T-helper 2 cell treated with Interferon-gamma antibody and Interleukin-4, amounts not matched to agents 100 ng/mL and 5 ng/mL, for 36 hours (primary cell): ENCODE measurements at regions not wholly inside any gene's neighbourhood (a gene's known extent, or its start where the extent isn't known, plus 50 kb on each side); places are given as distances from the start of the nearest gene placed in this dataset.
"Not testable (repeated sequence)": the region's sequence is repeated elsewhere in the genome, so short reads cannot be mapped to it uniquely, and the experiment has no call there.

ENCODE experiments used
- intact Hi-C: fragments of 100-400 bp; cut with micrococcal nuclease; formaldehyde crosslinking; loops from one replicate; pipeline ENCODE4 v1.15.1; 2023

DNA sequence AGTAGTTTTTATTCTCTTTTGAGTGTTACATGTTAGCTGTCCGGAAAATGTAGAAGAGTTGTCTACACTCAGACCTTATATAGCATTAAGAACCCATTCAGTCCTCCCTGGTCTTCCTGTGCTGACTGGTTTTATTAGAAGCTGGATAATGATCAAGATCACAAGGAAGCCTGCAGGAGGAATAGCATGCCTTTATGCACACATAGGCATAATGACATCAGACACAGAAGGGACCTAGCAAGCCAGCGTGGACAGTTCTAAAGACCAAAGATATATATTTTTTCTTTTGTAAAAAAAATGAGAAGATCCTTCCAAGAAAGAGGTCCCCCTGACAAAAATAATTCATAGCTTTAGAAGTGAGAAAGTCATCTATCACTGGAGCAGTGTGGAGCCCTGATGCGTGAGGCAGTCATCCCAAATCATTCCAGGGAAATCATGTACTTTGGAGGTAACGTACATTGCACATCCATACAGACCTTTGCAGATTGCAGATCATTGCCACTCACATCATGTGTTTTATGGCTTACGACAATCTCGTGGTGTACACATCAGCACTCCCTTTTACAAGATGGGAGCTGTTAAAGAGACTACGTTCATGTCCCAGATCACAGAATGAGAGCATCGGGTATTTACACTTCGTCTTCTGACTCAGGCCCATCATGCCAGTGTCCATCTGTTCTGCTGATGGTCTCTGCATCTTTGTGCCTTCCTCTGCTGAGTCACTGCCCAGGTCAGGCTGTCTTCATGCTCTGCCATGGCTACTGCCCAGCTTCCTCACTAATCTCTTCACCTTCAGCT lies 334.0 kb downstream of the SOCS6 start:
- intact Hi-C loops: no loop called here

DNA sequence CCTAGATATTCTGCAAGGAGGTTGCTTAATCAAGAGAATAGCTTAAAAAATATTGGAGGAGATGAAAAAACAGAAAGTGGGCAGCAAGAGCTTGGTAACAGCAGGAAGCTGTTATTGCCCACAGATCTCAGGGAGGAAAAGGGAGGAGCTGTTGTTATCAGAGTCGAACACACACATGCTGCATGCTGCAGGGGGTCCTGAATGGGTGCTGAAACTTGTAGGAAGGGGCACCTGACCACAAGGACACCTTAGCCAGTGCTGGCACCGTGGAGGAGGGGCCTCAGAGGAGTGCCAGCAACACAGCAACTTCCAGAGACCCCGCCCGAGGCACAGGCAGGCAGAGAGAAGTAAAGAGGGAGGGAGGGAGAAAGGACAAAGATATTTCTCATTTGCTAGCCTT lies 332.9 kb downstream of the SOCS6 start:
- intact Hi-C loops: no loop called here

DNA sequence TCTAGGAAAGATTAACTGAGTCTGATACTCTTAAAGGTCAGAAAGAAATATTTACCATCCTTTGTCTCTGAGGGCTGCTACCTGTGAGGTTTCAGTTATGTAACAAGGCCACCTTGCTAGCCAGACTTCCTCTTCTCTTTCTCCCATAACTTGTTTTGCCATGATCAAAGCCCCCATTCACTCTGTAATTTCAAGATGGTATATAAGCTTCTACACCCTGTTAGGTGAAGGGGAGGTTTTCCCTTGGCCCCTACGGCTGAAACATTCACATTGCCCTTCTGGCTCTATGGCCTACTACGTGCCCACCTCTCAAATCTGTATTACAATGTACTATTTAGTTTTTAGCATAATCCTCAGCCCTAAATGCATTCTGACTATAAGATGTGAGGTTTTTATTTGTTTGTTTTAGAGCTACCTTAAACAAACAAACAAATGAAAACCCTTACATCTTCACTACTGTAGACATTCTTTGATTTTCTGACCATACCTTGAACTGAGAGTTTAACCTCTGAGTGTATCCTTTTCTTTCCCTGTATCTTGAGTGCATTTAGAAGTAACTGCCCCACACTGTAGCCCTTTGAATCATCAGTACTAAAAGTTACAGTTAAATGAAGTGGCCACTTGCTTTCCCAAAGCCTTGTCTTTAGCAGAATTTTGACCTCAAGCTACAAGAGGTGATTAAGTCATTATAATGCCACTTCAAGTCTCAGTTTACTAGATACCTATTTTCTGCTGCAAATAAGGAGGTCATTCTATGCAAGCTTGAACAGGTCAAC lies 332.2 kb downstream of the SOCS6 start:
- intact Hi-C loops: no loop called here

DNA sequence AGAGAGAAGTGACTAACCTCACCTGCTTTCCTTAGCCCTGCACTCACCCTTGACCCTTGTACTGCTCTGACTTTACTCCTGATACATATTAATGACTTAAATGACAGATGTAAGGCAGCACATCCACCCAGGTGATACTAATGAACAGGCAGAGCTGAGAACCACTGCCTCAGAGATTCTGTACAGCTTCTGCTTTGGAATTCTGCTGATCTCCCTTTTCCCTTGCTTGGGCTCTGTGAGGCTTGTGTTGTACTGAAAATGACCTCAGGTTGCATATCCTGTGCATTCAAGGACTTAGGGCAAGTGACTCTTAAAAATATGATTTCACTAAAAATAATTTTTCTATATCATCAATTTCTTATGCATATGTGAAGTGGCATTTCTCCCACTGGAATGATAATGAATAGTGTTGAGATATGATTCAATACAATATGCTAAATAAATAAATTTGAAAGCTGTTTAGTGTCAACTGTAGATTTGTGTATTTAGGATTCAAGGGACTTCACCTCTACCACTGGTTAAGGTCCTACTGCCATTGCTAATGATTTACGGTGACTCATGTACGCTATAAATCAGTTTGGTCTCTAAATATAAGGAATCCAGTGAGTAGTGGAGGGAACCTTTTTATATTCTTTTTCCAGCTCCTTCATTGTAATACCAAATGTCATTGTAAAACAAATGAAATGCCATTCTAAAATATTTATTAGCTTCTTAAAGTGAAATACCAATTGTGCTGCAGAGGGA lies 328.3 kb downstream of the SOCS6 start:
- intact Hi-C loops: no loop called here

DNA sequence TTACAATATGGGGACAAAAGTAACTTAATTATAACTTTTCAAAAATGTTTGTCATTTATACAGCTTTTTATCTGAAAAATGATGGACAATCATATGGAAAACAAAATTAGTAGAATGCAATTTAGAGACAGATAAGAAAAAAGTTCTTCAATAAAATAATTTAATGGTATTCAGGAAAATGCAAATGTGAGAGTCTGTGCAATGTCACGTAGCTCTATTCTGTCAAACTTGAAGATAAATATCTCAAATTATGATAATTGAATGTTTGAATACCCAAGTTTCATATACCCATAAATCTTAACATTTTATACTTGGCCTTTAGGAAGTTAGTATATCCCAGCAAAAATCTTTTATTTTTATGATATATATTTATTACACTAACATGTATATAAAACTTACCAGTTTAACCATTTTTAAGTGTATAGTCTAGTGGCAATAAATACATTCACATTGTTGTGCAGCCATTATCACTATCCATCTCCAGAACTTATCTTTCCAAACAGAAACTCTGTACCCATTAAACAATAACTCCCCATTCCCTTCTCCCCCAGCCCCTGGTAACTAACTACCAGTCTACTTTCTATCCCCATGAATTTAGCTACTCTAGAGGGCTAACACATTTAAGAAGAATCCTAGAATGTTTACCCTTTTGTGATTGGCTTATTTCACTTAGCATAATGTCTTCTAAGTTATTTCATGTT lies 311.5 kb downstream of the SOCS6 start:
- intact Hi-C loops: no loop called here

DNA sequence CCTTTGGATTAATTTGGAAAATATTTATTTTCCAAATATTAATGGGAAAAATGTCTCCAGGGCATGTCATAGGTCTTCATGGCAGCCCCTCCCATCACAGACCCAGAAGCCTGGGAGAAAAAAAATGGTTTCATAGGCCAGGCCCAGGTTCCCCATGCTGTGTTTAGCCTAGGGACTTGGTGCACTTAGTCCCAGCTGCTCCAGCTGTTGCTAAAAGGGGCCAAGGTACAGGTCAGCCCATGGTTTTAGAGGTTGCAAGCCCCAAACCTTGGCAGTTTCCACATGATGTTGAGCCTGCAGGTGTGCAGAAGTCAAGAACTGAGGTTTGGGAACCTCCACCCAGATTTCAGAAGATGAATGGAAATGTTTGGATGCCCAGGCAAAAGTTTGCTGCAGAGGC lies 309.6 kb downstream of the SOCS6 start:
- intact Hi-C loops: loop anchor here (5.0 kb wide), 1 partner anchor 184 kb away; no protein-coding TSS in a partner anchor

DNA sequence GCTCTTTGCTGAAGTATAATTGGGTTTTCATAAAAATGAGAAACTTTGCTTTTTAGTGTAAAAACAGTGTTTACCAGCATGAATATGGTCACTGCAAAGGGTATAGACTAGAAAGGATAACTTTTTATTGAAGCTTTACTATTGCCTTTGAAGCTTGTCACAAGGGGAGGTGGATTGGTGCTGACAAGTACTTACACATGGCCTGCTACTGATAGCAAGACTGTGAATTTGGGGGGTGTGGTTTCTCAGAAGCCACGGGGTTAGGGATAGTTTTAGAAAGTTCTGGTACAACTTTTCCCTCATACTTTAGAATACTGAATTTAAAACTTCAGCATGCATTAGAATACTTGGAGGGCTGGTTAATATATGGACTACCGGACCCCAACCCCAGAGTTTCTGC lies 294.1 kb downstream of the SOCS6 start:
- intact Hi-C loops: no loop called here

DNA sequence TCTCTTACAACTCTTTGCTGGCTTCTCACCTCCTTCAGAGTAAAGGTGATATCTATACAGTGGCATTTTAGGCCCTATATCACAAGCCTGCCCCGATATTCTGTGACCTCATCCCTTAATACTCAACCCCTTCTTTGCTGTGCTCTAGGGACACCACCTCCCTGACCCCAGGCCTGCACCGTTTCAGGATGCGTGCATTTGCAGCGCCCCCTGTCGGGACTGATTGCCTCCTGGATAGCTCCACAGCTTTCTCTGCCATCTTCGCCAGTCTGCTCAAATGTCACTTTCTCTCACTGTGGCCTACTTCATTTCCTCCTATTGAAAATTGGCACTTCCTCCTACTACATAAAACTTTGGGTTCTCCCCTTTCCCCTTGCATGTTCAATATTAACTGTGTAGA lies 289.6 kb downstream of the SOCS6 start:
- intact Hi-C loops: no loop called here

DNA sequence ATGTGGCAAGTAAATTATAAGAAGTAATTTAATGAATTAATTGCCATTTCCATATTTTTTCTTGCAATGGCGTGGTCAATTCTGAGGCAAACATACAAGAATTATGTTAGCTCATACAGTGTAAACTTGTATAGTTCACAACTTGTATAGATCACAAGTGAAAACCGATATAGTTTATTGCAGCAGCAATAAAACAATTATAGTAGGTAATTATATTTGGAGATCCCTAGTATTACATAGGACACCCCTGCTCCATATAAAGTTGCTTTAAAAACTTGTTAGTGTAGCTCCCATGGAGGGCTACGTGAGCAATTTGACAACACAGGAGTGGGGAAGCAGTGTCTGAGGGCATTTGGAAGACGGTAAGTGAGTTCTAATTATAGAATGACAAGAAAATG lies 288.2 kb downstream of the SOCS6 start:
- intact Hi-C loops: no loop called here

DNA sequence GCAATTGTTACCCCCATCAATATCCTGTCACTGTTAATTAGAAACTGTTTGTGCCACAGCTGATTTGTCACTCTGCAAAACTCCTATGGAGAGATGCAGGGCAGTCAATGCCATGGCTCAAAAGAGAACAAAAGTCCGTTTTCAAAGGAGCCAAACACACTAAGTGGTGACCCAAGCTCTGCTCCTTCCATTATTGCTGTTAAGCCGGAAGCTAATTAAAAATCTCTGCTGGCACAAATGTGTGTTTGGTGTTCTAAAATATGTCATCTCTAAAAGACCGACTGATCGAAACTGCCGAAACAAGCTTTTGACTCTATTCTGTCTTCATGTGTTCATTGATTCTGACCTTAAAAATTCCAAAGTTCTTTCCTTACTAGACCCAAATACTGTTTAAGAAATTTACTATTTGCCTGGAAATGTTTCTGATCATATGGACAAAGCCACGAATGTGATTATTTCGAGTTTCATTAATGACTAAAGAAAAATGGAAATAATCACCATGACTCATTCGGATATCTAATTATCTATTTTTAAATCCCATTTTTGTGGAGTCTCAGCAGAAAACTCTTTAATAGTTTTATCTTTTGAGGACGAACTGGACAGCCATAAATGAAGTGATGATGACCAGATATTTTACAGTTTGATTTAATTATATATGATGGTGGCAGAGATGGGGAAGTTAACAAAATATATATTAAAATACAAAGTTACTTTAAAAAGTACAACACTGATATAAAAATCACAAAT lies 287.6 kb downstream of the SOCS6 start:
- intact Hi-C loops: no loop called here

DNA sequence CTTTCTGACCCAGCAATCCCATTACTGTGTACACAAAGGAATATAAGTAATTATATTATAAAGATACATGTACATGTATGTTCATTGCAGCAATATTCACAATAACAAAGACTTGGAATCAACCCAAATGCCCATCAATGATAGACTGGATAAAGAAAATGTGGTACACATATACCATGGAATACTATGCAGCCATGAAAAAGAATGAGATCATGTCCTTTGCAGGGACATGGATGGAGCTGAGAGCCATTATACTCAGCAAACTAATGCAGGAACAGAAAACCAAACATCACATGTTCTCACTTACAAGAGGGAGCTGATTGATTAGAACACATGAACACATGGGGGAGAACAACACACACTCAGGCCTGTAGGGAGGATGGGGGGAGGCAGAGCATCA lies 286.1 kb downstream of the SOCS6 start:
- intact Hi-C loops: not testable (repeated sequence)

DNA sequence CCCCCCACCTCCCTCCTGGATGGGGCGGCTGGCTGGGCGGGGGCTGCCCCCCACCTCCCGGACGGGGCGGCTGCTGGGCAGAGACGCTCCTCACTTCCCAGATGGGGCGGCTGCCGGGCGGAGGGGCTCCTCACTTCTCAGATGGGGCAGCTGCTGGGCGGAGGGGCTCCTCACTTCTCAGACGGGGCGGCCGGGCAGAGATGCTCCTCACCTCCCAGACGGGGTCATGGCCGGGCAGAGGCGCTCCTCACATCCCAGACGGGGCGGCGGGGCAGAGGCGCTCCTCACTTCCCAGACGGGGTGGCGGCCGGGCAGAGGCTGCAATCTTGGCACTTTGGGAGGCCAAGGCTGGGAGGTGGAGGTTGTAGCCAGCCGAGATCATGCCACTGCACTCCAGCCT lies 280.8 kb downstream of the SOCS6 start:
- intact Hi-C loops: not testable (repeated sequence)

DNA sequence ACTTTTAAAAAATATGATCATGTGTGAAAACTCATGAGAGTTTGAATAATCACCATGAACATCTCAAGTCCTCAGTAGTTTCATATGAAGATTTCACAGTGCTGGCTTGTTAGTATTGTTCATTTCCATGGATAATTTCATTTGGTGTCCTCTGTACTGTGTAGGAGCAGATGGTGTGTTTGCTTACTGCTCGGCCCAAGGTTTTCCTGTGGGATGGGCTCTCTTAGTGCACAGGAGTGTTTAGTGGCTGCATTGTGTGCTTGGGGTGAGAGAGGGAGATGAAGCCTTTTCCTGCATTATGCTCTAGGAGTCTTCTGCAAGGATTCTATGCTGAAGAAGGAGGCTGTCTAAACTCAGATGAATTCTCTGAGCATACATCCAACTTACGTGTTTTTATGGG lies 270.6 kb downstream of the SOCS6 start:
- intact Hi-C loops: no loop called here

DNA sequence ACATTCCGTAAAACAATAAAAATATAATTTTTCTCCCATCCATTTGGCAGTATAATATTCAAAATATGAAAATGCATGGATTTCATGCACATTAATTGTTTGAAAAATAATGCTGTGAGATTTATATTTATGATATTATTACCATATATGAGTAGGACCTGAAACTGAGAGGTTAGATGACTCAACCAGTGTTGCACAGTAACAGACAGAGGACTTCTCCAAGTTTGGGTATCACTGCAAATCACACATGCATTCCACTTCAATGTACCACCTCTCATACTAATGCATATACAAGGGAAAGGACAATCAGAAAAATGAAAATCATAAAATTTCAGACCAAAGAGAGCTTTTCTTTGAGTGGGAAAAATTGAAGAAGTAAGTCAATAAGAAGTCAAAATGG lies 269.5 kb downstream of the SOCS6 start:
- intact Hi-C loops: no loop called here

DNA sequence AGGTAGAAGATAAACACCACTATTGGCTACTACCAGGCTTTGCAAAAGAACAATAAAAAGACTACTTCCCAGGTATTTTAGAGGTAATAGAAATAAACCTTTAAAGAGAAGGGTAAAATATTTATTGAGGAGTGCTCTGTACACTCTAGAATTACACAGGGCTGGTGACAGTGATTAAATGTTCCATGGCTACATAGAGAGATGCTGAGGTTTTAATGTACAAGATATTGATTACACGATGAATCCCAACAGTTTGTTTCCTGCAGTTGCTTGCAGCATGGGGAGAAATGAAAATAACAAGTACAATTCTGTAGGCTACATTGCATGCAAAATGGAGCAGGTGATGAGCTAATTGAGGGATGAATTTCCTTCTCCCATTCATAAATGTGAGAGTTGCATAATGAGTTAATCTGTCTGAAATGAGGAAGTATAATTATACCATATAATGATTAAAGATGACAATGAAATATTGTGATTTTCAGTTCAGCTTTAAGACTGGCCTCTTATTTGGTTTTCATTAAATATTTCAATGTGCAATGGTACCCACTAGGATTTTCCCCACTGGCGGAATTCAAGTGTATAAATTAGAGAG lies 266.1 kb downstream of the SOCS6 start:
- intact Hi-C loops: no loop called here

DNA sequence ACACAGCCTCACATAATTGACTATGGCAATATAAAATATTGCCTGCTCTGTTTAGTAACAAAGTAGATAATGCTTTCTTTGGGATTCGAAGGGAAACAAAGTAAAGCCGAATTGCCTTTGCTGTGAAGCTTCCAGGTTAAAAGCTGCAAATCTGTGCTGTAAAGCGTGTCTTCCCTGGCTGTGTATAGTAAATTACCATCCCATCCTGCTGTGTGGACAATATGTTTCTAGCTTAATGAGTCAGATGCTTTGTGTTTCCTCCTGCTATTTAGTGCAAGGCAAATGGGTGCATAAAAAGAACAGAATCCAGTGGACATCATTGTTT lies 265.1 kb downstream of the SOCS6 start:
- intact Hi-C loops: no loop called here

DNA sequence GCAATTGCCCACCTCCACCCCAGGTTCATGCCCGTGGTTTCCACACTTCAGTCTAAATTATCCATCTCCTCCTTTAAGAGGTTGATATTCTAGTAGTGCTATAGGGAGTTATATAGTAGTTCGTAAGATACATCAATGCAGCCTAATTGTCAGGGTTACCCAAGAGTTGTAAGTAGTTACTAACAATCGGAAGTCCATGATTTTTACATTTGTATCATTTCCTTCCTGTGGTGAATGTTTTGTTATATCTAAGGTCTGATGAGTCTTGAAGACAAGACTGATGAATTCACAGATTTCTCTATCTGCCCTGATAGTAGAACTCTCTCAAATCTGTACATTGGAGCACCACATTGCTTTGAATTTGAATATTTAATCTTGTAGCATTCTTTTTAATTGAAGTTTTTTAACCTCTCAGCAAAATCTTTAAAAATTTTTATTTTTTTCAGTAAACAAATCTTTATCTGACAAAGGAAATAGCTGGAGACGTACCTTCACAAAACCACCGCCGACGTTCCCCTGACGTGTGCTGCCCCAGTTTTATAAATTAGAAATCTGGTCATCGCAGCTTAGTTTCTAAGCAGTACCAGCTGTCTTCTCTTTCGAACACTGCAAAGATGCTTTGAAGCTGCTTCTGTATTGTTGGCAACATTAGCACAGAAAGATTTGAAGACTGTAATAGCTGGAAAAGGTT lies 264.5 kb downstream of the SOCS6 start:
- intact Hi-C loops: no loop called here

DNA sequence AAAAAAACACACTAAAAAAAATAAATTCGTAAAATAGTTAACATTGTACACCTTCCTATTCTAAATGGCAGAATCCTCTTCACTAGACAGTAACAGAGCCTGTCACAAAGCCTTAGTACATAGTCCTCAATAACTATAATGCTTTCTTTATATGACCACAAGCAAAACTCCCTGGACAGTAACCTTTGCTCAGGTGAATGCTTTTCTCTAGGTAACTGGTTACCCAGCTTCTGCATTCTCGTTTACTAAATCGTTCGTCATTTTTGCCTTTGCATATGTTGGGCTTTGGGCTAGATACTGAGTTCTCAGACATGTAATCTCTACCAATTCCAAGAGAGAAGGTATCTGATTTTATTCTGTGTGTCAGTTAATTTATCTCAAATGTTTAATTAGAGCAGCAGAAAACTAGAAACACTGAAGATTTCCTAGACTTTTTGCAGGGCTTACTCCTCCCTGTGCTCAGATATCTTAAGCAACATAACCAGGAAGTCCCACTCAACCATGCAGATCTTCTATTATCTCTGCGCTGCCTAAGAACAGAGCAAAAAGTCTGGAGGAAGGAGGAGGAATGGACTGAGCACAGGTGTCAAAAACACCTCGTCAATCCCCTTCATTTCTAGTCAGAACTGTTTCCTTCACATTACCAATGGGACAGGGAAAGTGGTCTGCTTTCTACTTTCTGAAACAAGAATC lies 247.7 kb downstream of the SOCS6 start:
- intact Hi-C loops: no loop called here

DNA sequence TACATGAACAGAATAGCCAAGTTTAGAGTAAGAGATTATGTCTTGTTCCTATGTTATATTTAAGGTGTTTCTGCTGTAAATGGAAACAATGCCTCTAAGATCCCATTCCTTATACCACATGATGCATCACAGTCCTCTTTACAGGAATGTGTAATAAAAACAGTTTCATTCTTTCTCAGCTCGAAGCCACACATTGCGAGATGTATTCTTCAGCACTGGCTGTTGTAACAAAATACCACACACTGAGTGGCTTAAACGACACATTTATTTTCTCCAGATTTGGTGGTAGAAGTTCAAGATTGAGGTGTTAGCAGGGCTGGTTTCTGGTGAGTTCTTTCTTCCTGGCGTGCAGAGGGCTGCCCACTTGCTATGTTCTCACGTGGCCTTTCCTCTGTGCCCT lies 246.2 kb downstream of the SOCS6 start:
- intact Hi-C loops: no loop called here
